GM23338 (cell line): ENCODE measurements at regions not wholly inside any gene's neighbourhood (a gene's known extent, or its start where the extent isn't known, plus 50 kb on each side); places are given as distances from the start of the nearest gene placed in this dataset.

Experiments
- ATAC-seq: fragments of 200-7000 bp; cut with Tn5 transposase; 3 replicates; pipeline ENCODE4 v1.9.1; 2020
- DNase-seq: peaks from one replicate; pipeline ENCODE4 v3.0.0-alpha.2; 2015; ENCODE audit warnings: low spot score
- H2AFZ ChIP-seq: fragments of 200-600 bp; sonication (generic); 2 replicates; pipeline ENCODE4 v1.8.0; 2016; ENCODE audit warnings: antibody characterized with exemption, mild to moderate bottlenecking, moderate library complexity
- H3F3A ChIP-seq: fragments of 200-600 bp; sonication (generic); replicated peaks from 2 replicates; pipeline ENCODE4 v1.8.0; 2017; ENCODE audit warnings: antibody characterized with exemption, mixed run types, low read depth
- H3K27ac ChIP-seq: fragments of 200-600 bp; sonication (generic); 2 replicates; pipeline ENCODE4 v1.6.1; 2016; ENCODE audit warnings: low read depth
- H3K27me3 ChIP-seq: fragments of 200-600 bp; sonication (generic); 2 replicates; pipeline ENCODE4 v1.8.0; 2016; ENCODE audit warnings: mild to moderate bottlenecking, mixed run types, moderate library complexity; ENCODE audit not compliant: insufficient read depth
- H3K36me3 ChIP-seq: fragments of 200-600 bp; sonication (generic); 2 replicates; pipeline ENCODE4 v1.8.0; 2016; ENCODE audit warnings: mild to moderate bottlenecking; ENCODE audit not compliant: insufficient read depth
- H3K4me1 ChIP-seq: fragments of 200-600 bp; sonication (generic); 2 replicates; pipeline ENCODE4 v1.8.0; 2016; ENCODE audit warnings: mild to moderate bottlenecking, moderate library complexity; ENCODE audit not compliant: insufficient read depth
- H3K4me2 ChIP-seq: fragments of 200-600 bp; sonication (generic); 2 replicates; pipeline ENCODE4 v1.7.1; 2017; ENCODE audit warnings: mixed run types
- H3K4me3 ChIP-seq: fragments of 200-600 bp; sonication (generic); 2 replicates; pipeline ENCODE4 v1.6.1; 2016; ENCODE audit warnings: mixed run types
- H3K79me2 ChIP-seq: fragments of 200-600 bp; sonication (generic); replicated peaks from 2 replicates; pipeline ENCODE4 v1.8.0; 2017; ENCODE audit warnings: mild to moderate bottlenecking; ENCODE audit not compliant: insufficient read depth
- H3K9me2 ChIP-seq: fragments of 200-600 bp; sonication (generic); 2 replicates; pipeline ENCODE4 v1.8.0; 2017; ENCODE audit not compliant: insufficient read depth
- H4K20me1 ChIP-seq: fragments of 200-600 bp; sonication (generic); replicated peaks from 2 replicates; pipeline ENCODE4 v1.8.0; 2017; ENCODE audit warnings: mild to moderate bottlenecking; ENCODE audit not compliant: insufficient read depth
- H3K27ac Mint-ChIP-seq: 2 replicates; pipeline ENCODE4 v1.8.0; 2020; ENCODE audit warnings: inconsistent platforms, mild to moderate bottlenecking, moderate library complexity, mixed read lengths
- H3K27me3 Mint-ChIP-seq: 3 replicates; pipeline ENCODE4 v1.8.0; 2022; ENCODE audit warnings: low read depth, mild to moderate bottlenecking, moderate library complexity, mixed read lengths, inconsistent platforms; ENCODE audit not compliant: insufficient read depth, poor library complexity
- H3K36me3 Mint-ChIP-seq: 3 replicates; pipeline ENCODE4 v1.8.0; 2021; ENCODE audit warnings: low read depth, mild to moderate bottlenecking, inconsistent platforms, moderate library complexity, mixed read lengths
- H3K4me1 Mint-ChIP-seq: 3 replicates; pipeline ENCODE4 v1.8.0; 2020; ENCODE audit warnings: mild to moderate bottlenecking, inconsistent platforms, mixed read lengths
- H3K4me3 Mint-ChIP-seq: 3 replicates; pipeline ENCODE4 v1.8.0; 2021; ENCODE audit warnings: moderate library complexity, mild to moderate bottlenecking, inconsistent platforms, mixed read lengths
- H3K9me3 Mint-ChIP-seq: 3 replicates; pipeline ENCODE4 v1.8.0; 2020; ENCODE audit warnings: moderate library complexity, mild to moderate bottlenecking, inconsistent platforms, mixed read lengths
- CREB1 ChIP-seq: fragments of 250-450 bp; sonication (Bioruptor Pico); IDR thresholded peaks from 2 replicates; pipeline ENCODE4 v1.5.0; 2020; ENCODE audit warnings: low read depth, mild to moderate bottlenecking, moderate library complexity
- CTCF ChIP-seq, 2 experiments: fragments of 200-600 bp in 1 of 2; sonication (generic) in 1 of 2; conservative IDR thresholded peaks; 2 replicates each; pipeline versions ENCODE4 v1.5.1 to v1.6.1; 2016 to 2017; ENCODE audit warnings: antibody characterized with exemption in 2 of 2, low read depth in 2 of 2, mild to moderate bottlenecking in 2 of 2, moderate library complexity in 1 of 2
- ETS1 ChIP-seq: IDR thresholded peaks from 2 replicates; pipeline ENCODE4 v1.6.1; 2016; ENCODE audit warnings: antibody characterized with exemption
- JUNB ChIP-seq: IDR thresholded peaks from one replicate; pipeline ENCODE4 v1.6.1; 2016; ENCODE audit warnings: antibody characterized with exemption; ENCODE audit not compliant: unreplicated experiment
- NANOG ChIP-seq: IDR thresholded peaks from 2 replicates; pipeline ENCODE4 v1.6.1; 2016; ENCODE audit warnings: antibody characterized with exemption, borderline replicate concordance
- POLR2AphosphoS5 ChIP-seq: IDR thresholded peaks from 2 replicates; pipeline ENCODE4 v1.6.1; 2016; ENCODE audit warnings: antibody characterized with exemption, low read depth
- ZNF114 ChIP-seq: fragments of 250-450 bp; sonication (Bioruptor Pico); IDR thresholded peaks from 2 replicates; pipeline ENCODE4 v1.5.0; 2020; ENCODE audit warnings: mild to moderate bottlenecking, moderate library complexity
- TF ChIP-seq, protein P1 (sequence below): fragments of 250-450 bp; sonication (Bioruptor Pico); IDR thresholded peaks from 2 replicates; pipeline ENCODE4 v1.5.0; 2020; ENCODE audit warnings: mild to moderate bottlenecking, moderate library complexity
- TF ChIP-seq, protein P2 (sequence below): IDR thresholded peaks from one replicate; pipeline ENCODE4 v1.6.1; 2018; ENCODE audit warnings: antibody characterized with exemption; ENCODE audit not compliant: unreplicated experiment

DNA sequence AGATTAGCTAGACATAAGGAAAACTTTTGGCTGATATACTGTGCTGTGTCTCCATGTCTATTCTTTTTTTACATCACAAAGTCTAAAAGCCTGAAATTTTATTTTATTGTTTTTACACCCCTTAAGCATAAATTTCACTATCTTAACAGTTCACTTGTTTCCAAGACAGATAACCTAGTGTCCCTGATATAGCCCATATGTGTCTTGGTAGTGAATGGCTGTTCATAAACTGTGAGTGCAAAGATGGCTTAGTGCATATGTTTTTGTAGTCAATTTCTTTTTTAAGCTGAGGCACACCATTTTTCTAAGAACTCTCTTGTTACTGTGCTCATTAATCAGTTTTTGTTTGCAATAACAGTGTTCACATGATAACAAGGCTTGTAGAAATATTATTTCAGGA is 381.1 kb downstream of the OXSM start:
- H3K27ac ChIP-seq: no peak overlapping the region
- H2AFZ ChIP-seq: no peak overlapping the region
- H3K9me2 ChIP-seq: 0 out of 2 replicates have a peak, but pooled peaks cover 12% of the 10 kb centered on the region
- TF ChIP-seq POLR2AphosphoS5: no peak
- no peak for TF ChIP-seq ETS1
- no peak for TF ChIP-seq JUNB
- TF ChIP-seq NANOG: no peak
- TF ChIP-seq, protein P1, sequence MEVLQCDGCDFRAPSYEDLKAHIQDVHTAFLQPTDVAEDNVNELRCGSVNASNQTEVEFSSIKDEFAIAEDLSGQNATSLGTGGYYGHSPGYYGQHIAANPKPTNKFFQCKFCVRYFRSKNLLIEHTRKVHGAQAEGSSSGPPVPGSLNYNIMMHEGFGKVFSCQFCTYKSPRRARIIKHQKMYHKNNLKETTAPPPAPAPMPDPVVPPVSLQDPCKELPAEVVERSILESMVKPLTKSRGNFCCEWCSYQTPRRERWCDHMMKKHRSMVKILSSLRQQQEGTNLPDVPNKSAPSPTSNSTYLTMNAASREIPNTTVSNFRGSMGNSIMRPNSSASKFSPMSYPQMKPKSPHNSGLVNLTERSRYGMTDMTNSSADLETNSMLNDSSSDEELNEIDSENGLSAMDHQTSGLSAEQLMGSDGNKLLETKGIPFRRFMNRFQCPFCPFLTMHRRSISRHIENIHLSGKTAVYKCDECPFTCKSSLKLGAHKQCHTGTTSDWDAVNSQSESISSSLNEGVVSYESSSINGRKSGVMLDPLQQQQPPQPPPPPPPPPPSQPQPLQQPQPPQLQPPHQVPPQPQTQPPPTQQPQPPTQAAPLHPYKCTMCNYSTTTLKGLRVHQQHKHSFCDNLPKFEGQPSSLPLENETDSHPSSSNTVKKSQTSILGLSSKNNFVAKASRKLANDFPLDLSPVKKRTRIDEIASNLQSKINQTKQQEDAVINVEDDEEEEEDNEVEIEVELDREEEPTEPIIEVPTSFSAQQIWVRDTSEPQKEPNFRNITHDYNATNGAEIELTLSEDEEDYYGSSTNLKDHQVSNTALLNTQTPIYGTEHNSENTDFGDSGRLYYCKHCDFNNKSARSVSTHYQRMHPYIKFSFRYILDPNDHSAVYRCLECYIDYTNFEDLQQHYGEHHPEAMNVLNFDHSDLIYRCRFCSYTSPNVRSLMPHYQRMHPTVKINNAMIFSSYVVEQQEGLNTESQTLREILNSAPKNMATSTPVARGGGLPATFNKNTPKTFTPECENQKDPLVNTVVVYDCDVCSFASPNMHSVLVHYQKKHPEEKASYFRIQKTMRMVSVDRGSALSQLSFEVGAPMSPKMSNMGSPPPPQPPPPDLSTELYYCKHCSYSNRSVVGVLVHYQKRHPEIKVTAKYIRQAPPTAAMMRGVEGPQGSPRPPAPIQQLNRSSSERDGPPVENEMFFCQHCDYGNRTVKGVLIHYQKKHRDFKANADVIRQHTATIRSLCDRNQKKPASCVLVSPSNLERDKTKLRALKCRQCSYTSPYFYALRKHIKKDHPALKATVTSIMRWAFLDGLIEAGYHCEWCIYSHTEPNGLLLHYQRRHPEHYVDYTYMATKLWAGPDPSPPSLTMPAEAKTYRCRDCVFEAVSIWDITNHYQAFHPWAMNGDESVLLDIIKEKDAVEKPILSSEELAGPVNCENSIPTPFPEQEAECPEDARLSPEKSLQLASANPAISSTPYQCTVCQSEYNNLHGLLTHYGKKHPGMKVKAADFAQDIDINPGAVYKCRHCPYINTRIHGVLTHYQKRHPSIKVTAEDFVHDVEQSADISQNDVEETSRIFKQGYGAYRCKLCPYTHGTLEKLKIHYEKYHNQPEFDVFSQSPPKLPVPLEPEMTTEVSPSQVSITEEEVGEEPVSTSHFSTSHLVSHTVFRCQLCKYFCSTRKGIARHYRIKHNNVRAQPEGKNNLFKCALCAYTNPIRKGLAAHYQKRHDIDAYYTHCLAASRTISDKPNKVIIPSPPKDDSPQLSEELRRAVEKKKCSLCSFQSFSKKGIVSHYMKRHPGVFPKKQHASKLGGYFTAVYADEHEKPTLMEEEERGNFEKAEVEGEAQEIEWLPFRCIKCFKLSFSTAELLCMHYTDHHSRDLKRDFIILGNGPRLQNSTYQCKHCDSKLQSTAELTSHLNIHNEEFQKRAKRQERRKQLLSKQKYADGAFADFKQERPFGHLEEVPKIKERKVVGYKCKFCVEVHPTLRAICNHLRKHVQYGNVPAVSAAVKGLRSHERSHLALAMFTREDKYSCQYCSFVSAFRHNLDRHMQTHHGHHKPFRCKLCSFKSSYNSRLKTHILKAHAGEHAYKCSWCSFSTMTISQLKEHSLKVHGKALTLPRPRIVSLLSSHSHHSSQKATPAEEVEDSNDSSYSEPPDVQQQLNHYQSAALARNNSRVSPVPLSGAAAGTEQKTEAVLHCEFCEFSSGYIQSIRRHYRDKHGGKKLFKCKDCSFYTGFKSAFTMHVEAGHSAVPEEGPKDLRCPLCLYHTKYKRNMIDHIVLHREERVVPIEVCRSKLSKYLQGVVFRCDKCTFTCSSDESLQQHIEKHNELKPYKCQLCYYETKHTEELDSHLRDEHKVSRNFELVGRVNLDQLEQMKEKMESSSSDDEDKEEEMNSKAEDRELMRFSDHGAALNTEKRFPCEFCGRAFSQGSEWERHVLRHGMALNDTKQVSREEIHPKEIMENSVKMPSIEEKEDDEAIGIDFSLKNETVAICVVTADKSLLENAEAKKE (CRISPR knock-in tag): no peak
- no peak for TF ChIP-seq CREB1 (CRISPR knock-in tag)
- TF ChIP-seq CTCF (conservative IDR thresholded peaks at IDR 0.05; ENCODE audit: low read depth in 2 of 2): no peak
- TF ChIP-seq, protein P2, sequence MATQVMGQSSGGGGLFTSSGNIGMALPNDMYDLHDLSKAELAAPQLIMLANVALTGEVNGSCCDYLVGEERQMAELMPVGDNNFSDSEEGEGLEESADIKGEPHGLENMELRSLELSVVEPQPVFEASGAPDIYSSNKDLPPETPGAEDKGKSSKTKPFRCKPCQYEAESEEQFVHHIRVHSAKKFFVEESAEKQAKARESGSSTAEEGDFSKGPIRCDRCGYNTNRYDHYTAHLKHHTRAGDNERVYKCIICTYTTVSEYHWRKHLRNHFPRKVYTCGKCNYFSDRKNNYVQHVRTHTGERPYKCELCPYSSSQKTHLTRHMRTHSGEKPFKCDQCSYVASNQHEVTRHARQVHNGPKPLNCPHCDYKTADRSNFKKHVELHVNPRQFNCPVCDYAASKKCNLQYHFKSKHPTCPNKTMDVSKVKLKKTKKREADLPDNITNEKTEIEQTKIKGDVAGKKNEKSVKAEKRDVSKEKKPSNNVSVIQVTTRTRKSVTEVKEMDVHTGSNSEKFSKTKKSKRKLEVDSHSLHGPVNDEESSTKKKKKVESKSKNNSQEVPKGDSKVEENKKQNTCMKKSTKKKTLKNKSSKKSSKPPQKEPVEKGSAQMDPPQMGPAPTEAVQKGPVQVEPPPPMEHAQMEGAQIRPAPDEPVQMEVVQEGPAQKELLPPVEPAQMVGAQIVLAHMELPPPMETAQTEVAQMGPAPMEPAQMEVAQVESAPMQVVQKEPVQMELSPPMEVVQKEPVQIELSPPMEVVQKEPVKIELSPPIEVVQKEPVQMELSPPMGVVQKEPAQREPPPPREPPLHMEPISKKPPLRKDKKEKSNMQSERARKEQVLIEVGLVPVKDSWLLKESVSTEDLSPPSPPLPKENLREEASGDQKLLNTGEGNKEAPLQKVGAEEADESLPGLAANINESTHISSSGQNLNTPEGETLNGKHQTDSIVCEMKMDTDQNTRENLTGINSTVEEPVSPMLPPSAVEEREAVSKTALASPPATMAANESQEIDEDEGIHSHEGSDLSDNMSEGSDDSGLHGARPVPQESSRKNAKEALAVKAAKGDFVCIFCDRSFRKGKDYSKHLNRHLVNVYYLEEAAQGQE: no peak
- TF ChIP-seq ZNF114 (CRISPR knock-in tag): no peak
- Mint-ChIP-seq H3K9me3 (peaks cover 13% of the 10 kb centered on the region; the same call in 2 of the 3 replicates), H3K27me3 (no peaks in the 10 kb centered on the region), H3K27ac (no peak overlapping the region), H3K4me3 (no peak overlapping the region), H3K36me3 (no peaks in the 10 kb centered on the region), H3K4me1 (no peaks in the 10 kb centered on the region)
- no peaks in the 10 kb centered on the region for H3K27me3 ChIP-seq
- no peak for DNase-seq
- no peaks in the 10 kb centered on the region for H3K4me1 ChIP-seq
- no peak overlapping the region for H3K4me2 ChIP-seq
- H3K79me2 ChIP-seq: no peaks in the 10 kb centered on the region
- H3K36me3 ChIP-seq: no peaks in the 10 kb centered on the region
- H3F3A ChIP-seq: no peaks in the 10 kb centered on the region
- H4K20me1 ChIP-seq: no peaks in the 10 kb centered on the region
- ATAC-seq: no peak
- no peak overlapping the region for H3K4me3 ChIP-seq
